GM21529 (cell line): ENCODE measurements at regions not wholly inside any gene's neighbourhood (a gene's known extent, or its start where the extent isn't known, plus 50 kb on each side); places are given as distances from the start of the nearest gene placed in this dataset.

ENCODE experiments used
- ATAC-seq: cut with Tn5 transposase; IDR thresholded peaks from one replicate; pipeline ENCODE4 v1.9.1; 2021; ENCODE audit not compliant: unreplicated experiment

DNA sequence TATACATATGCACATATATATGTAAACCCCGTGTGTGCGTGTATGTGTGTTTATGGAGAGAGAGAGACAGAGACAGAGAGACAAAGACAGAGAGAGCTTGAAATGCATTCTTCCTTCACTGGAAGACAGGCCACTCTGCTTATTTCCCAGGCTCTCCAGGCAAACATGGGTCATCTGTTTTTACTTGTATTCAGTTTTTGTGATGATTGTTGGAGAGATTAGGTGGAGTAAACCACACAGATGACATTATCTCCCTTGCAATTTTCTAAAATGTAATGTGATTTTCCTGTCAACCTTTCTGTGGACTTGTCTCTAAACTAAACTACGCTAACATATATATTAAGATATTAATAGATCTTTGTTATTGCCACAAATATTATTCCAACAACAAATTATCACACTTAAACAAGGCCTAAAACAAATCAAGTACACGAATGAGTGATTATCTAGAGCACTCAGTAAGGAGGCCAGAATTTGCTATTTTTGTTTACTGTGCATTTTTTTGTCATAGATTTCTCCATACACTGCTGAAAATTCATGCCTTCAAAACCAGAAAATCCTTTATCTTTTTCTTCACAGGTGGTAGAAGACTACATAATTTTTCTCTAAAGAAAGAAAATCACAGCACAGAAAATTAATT, 251.8 kb upstream of the SLIT2 start:
- ATAC-seq = no peak

GRCh38 chr4:19999276-19999675, 252.4 kb upstream of the SLIT2 start:
- ATAC-seq = no peak

DNA sequence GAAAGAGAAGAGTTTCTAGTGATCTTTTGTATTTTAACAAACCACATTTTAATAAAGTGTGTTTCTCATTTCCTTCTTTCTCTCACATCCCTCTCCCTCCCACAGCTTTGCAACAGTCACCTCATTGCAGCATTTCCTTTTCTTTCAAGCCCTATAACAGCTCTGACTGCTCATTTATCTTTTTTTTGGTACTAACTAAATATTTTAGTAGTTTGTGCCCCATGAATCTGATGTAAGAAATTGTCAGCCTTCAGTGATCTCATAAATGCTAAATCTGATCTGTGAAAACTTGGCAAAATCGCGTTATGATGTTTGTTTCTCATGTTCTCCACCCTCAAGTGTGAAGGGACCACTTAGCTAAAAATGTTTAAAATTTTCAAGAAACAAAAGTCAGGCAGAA, 258.5 kb upstream of the SLIT2 start:
- no peak for ATAC-seq

DNA sequence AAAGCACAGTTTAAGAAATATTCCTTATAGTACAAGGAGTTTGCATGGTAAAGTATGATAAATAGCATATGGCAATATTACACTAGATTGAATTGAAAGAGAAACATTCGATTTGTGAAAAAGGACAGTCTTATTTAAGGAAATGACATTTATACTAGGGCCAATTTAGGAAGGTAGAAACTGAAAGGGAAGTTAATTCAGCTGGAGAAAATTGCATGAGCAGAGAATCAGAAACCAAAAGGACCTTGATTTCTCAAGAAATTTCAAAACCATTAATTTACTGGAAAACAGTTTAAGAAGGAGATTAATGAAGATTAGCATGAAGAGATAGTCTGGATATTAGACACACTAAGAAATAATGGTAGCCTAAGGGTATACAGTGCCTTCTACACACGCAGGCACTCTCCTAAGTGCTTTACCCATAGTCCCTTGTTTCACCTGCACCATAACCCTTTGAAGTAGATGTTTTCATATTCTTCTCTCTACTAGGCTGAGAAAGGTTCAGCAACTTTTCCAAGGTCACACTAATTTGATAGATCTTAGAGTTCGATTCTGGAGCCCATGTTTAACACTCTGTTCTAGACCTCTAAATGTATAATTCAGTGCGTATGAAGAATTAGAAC, 259.1 kb upstream of the SLIT2 start:
- ATAC-seq = no peak

- no peak for ATAC-seq
Observed at GRCh38 chr4:19987746-19988145, 264.0 kb upstream of the SLIT2 start.

DNA sequence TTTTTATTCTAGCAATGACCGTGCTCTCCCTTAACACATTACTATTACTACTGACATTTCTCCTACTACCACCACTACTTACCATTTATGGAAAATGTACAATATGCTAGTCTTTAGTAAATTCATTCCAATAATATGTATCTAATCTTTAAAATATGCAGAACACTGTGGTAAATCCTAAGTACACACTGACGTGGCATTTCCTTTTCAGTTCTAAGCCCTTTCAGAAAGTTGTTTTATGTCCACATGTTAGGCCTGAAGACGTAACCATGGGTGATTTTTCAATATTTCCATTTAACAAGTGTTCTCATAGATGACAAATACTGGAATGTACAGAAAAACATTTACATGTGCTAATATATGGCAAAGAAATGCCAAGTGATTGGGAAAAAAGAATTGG, 268.6 kb upstream of the SLIT2 start:
- no peak for ATAC-seq

DNA sequence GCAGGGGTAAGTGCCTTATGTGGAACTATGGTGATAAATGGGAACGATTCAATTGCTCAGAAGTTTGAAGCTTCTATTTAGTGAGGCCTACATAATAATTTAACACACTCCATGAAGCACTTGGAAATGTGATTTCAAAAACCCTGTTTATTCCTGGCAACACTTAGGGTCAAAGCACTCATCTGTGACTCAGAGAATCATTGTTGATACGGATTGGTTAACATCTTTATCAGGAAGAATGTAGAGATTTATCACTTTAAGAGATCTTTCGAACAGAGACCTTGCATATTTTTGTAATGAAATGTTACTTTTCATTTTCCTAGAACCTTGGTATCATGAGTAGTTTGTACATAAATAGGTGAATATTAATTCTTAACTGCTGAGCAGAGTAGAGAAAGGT, 269.1 kb upstream of the SLIT2 start:
- no peak for ATAC-seq

GRCh38 chr4:19971829-19972228, 279.9 kb upstream of the SLIT2 start:
- no peak for ATAC-seq

- ATAC-seq = no peak
Observed at GRCh38 chr4:19969492-19969891, 282.2 kb upstream of the SLIT2 start.

DNA sequence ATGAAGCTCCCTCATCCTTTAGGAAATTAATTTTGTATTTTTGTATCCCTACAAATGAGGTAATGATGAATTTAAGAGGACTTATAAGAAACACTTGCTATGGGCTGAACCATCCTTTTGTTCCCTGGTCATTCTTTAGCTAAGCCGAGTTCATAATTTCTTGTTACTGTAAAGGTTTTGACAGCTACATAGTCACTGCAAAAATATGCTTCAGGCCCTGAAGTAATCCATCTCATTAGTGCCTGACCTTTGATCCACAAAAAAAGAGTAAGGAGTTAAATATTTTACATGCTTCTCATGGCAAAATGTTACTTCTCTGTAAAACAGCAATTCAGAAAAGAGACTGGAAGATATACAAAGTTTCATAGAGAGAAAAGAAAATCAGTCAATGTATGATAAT, 290.6 kb upstream of the SLIT2 start:
- no peak for ATAC-seq

DNA sequence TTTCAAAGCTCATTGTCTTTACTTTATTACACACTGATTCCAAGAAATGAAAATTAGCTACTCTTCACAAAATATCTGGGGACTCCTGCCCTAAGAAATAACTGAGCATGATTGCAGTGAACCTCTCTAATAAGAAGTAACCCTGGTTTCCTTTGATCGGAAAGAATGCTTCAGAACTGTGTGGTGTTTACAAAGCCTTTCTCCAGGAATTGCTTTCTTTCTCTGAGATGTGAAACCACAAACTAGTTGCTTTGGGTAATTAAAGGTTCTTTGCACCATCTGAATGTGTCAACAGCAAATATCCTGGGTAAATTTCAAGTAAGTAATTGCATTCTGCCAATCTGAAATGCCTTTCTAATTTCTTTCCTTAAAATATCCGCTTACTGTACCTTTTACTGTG, 292.9 kb upstream of the SLIT2 start:
- ATAC-seq = no peak

DNA sequence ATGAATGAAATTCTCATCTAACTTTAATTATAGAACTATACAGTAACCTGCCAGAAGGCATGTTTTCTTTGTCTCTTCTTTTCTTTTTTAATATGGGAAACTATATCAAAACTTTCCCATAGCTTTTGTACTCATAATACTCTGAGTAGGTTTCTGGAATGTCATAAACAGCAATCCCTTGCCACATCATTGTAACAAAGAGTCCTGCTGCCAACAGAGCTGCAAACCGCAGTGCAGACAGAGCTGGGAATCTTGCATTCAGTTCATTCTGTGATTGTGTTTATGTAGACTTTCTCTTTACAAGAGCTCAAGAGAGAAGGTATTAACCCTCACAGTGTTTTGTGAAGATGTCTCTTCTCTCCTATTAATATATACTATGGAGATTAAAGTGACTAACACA, 304.4 kb upstream of the SLIT2 start:
- ATAC-seq = no peak

GRCh38 chr4:19945979-19946380, 305.7 kb upstream of the SLIT2 start:
- no peak for ATAC-seq

DNA sequence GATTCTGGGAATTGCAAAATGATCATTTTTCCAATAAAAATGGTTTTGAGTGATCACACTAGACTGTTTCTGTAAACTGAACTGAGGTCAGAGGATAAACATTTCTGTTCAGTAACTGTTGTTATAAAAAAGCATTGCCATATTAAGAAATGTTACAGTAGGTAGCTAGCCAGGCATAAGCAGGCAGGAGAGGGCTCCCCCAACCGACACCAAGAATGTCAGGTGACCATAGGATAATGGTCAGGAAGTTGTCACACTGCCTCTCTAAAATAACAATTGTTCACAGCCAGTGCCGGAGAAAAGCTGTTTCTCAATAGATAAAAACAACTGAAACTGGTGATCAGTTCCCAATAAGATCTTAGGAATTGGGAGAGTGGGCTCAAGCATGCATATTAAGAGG, 306.2 kb upstream of the SLIT2 start:
- ATAC-seq = no peak

- no peak for ATAC-seq
Observed at GRCh38 chr4:19944806-19945205, 306.9 kb upstream of the SLIT2 start.

DNA sequence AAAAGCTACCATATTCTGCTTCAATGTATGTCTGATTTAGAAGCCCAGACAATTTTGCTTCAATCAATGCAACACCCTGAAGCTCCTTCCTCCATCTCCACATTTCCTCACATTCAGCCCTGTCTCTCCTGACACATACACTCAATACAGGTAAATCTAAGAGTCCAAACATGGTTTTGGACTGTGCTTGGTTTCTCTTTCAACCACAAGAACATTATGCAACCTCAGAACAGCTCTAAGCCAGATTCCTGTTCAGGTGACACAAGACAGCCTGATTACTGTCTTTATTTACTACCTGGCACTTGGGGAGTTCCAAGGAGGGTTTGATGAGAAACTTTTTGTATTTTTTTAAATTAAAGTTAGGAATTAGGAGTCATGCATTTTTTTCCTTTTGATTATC, 307.5 kb upstream of the SLIT2 start:
- no peak for ATAC-seq

GRCh38 chr4:19941434-19941833, 310.3 kb upstream of the SLIT2 start:
- no peak for ATAC-seq

GRCh38 chr4:19940861-19941260, 310.8 kb upstream of the SLIT2 start:
- ATAC-seq = no peak

DNA sequence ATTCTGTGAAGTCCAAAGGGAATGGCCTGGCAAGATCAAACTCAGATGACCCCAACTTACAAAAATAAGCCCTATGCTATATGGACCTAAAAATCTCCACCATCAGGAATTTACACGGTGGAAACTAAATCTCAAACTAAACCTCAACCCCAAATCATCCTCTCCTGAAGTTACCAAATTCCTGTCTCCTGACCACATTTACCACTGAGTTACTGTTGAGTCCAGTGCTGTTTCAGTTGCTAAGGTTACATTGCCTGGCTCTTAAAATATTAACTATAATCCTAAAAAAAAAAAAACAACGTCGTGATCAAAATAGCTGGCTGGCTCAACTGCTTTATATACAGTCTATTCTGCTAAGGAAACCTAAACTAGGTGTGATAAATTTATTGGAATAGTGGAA, 315.2 kb upstream of the SLIT2 start:
- ATAC-seq = no peak

DNA sequence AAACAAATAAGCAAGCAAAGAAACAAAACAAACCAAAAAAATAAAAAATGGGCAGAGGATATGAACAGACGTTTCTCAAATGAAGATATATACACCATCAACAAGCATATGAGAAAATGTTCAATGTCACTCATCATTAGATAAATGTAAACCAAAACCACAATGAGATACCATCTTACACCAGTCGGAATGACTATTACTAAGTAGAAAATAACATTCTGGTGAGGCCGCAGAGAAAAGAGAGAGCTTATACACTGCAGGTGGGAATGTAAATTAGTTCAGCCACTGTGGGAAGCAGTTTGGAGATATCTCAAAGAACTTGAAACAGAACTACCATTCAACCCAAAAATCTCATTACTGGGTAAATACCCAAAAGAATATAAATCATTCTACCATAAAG, 321.0 kb upstream of the SLIT2 start:
- ATAC-seq = no peak

- no peak for ATAC-seq
Observed at GRCh38 chr4:19927381-19927780, 324.3 kb upstream of the SLIT2 start.

DNA sequence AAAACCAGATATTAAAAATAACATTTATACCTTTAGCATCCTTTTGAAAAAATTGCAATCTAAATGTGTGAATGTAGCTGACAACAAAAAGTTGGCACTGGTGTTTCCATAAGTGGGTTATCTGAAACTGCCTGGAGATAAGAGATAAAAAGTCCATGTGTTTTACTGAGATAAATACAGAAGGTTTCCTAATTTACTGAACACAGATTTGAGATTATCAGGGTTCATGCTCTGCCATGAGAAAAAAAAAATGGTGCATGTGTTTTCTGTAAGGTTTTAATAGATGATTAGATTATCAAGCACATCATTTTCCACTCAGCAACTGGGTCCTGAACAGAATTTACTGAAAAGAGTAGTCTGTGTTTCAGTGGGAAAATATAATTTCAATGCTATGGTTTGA, 326.2 kb upstream of the SLIT2 start:
- ATAC-seq = no peak

- no peak for ATAC-seq
Observed at GRCh38 chr4:19924761-19925160, 326.9 kb upstream of the SLIT2 start.
